ENCODE measurements at regions not wholly inside any gene's neighbourhood (a gene's known extent, or its start where the extent isn't known, plus 50 kb on each side); places are given as distances from the start of the nearest gene placed in this dataset.
A peak's percentile ranks its signal among the peaks of the same experiment; 100 is the strongest.
"Not testable (repeated sequence)": the region's sequence is repeated elsewhere in the genome, so short reads cannot be mapped to it uniquely, and the experiment has no call there.

- Histone ChIP-seq H2BK5ac (ENCODE audit: low read depth, low read length, poor library complexity) (no peak overlapping the region), H3K14ac (ENCODE audit: low read length) (no peak overlapping the region), H3K18ac (ENCODE audit: low read length) (no peak overlapping the region), H3K4me1 (ENCODE audit: control insufficient read depth in 1 of 2, insufficient read depth in 2 of 2, low read length in 2 of 2) (no peaks in the 10 kb centered on the region), H2BK12ac (ENCODE audit: low read length) (no peak overlapping the region), H3K27ac (ENCODE audit: low read depth, low read length) (no peak overlapping the region), H4K91ac (ENCODE audit: low read depth, low read length) (no peak overlapping the region), H3K4ac (ENCODE audit: low read depth, low read length) (no peak overlapping the region), H3K4me3 (ENCODE audit: low read depth, low read length) (no peak overlapping the region), H3K9ac (ENCODE audit: low read length) (no peak overlapping the region), H2BK120ac (ENCODE audit: insufficient read depth, low read length, poor library complexity) (no peak overlapping the region), H4K12ac (ENCODE audit: low read depth, low read length) (no peak overlapping the region), H2AK5ac (ENCODE audit: low read length) (no peak overlapping the region), H3K79me1 (ENCODE audit: low read length) (no peaks in the 10 kb centered on the region), H3K4me2 (ENCODE audit: low read length) (no peak overlapping the region), H3K79me2 (ENCODE audit: control insufficient read depth, insufficient read depth, low read length, poor library complexity) (no peaks in the 10 kb centered on the region), H3K23ac (ENCODE audit: low read length) (no peak overlapping the region), H3K36me3 (ENCODE audit: control insufficient read depth in 1 of 2, insufficient read depth in 2 of 2, low read length in 2 of 2) (no peaks in the 10 kb centered on the region), H3K9me3 (ENCODE audit: insufficient read depth, low read depth, low read length) (no peaks in the 10 kb centered on the region), H4K8ac (ENCODE audit: low read depth, low read length) (no peak overlapping the region), H3K27me3 (ENCODE audit: insufficient read depth, low read length) (no peaks in the 10 kb centered on the region), H2AFZ (ENCODE audit: insufficient read depth, low read length, poor library complexity) (no peak overlapping the region)
- DNase-seq, result no peak
These were observed 461.1 kb upstream of the TBL1XR1 start for GRCh38 chr3:177658354-177658753.

GRCh38 chr3:177664380-177665103 is 467.3 kb upstream of the TBL1XR1 start:
- H3K27me3 ChIP-seq (ENCODE audit: insufficient read depth, low read length); H3K4ac ChIP-seq (ENCODE audit: low read depth, low read length); H3K4me1 ChIP-seq (ENCODE audit: control insufficient read depth in 1 of 2, insufficient read depth in 2 of 2, low read length in 2 of 2); H2AK5ac ChIP-seq (ENCODE audit: low read length); H3K23ac ChIP-seq (ENCODE audit: low read length); H4K12ac ChIP-seq (ENCODE audit: low read depth, low read length); H4K91ac ChIP-seq (ENCODE audit: low read depth, low read length); DNase-seq; H3K4me3 ChIP-seq (ENCODE audit: low read depth, low read length); H3K27ac ChIP-seq (ENCODE audit: low read depth, low read length); H4K8ac ChIP-seq (ENCODE audit: low read depth, low read length); H2BK12ac ChIP-seq (ENCODE audit: low read length); H3K79me2 ChIP-seq (ENCODE audit: control insufficient read depth, insufficient read depth, low read length, poor library complexity); H3K79me1 ChIP-seq (ENCODE audit: low read length); H3K14ac ChIP-seq (ENCODE audit: low read length); H3K9me3 ChIP-seq (ENCODE audit: insufficient read depth, low read depth, low read length); H3K4me2 ChIP-seq (ENCODE audit: low read length); H3K18ac ChIP-seq (ENCODE audit: low read length); H3K9ac ChIP-seq (ENCODE audit: low read length); H2BK120ac ChIP-seq (ENCODE audit: insufficient read depth, low read length, poor library complexity); H2AFZ ChIP-seq (ENCODE audit: insufficient read depth, low read length, poor library complexity); H3K36me3 ChIP-seq (ENCODE audit: control insufficient read depth in 1 of 2, insufficient read depth in 2 of 2, low read length in 2 of 2); H2BK5ac ChIP-seq (ENCODE audit: low read depth, low read length, poor library complexity): not testable (repeated sequence)
- no CpG with 5 or more reads among the region's 17 CpGs for whole genome bisulfite sequencing (ENCODE audit: extremely low coverage, insufficient coverage, insufficient read length)

- no peaks in the 10 kb centered on the region for H3K79me1 ChIP-seq (ENCODE audit: low read length)
- H3K27ac ChIP-seq (ENCODE audit: low read depth, low read length), result no peak overlapping the region
- no peak overlapping the region for H3K4ac ChIP-seq (ENCODE audit: low read depth, low read length)
These were observed 468.0 kb upstream of the TBL1XR1 start for GRCh38 chr3:177665122-177665808.

GRCh38 chr3:177672252-177672911 is 475.1 kb upstream of the TBL1XR1 start:
- no peak overlapping the region for H3K4ac ChIP-seq (ENCODE audit: low read depth, low read length)
- no peaks in the 10 kb centered on the region for H3K9me3 ChIP-seq (ENCODE audit: insufficient read depth, low read depth, low read length)
- no peaks in the 10 kb centered on the region for H3K36me3 ChIP-seq (ENCODE audit: control insufficient read depth in 1 of 2, insufficient read depth in 2 of 2, low read length in 2 of 2)
- no peak overlapping the region for H2AFZ ChIP-seq (ENCODE audit: insufficient read depth, low read length, poor library complexity)
- H3K27ac ChIP-seq (ENCODE audit: low read depth, low read length), result no peak overlapping the region
- no peak overlapping the region for H2BK5ac ChIP-seq (ENCODE audit: low read depth, low read length, poor library complexity)
- H3K18ac ChIP-seq (ENCODE audit: low read length), result no peak overlapping the region
- no peak overlapping the region for H4K12ac ChIP-seq (ENCODE audit: low read depth, low read length)
- H2AK5ac ChIP-seq (ENCODE audit: low read length), result no peak overlapping the region
- H3K4me2 ChIP-seq (ENCODE audit: low read length), result no peak overlapping the region
- H3K9ac ChIP-seq (ENCODE audit: low read length), result no peak overlapping the region
- H4K91ac ChIP-seq (ENCODE audit: low read depth, low read length), result no peak overlapping the region
- no peak overlapping the region for H2BK120ac ChIP-seq (ENCODE audit: insufficient read depth, low read length, poor library complexity)
- H2BK12ac ChIP-seq (ENCODE audit: low read length), result no peak overlapping the region
- H3K27me3 ChIP-seq (ENCODE audit: insufficient read depth, low read length), result no peaks in the 10 kb centered on the region
- no peak overlapping the region for H3K4me3 ChIP-seq (ENCODE audit: low read depth, low read length)
- H4K8ac ChIP-seq (ENCODE audit: low read depth, low read length), result no peak overlapping the region
- no CpG with 5 or more reads among the region's 10 CpGs for WGBS (ENCODE audit: extremely low coverage, insufficient coverage, insufficient read length)
- no peak overlapping the region for H3K14ac ChIP-seq (ENCODE audit: low read length)
- H3K4me1 ChIP-seq (ENCODE audit: control insufficient read depth in 1 of 2, insufficient read depth in 2 of 2, low read length in 2 of 2), result peaks cover 0 to 5% of the 10 kb centered on the region in 2 experiments
- H3K79me1 ChIP-seq (ENCODE audit: low read length), result peaks cover 1% of the 10 kb centered on the region
- no peak overlapping the region for H3K23ac ChIP-seq (ENCODE audit: low read length)
- no peaks in the 10 kb centered on the region for H3K79me2 ChIP-seq (ENCODE audit: control insufficient read depth, insufficient read depth, low read length, poor library complexity)
- DNase-seq, result peak in 1 of 2 donors; percentile 6

More at GRCh38 chr3:177665122-177665808, 468.0 kb upstream of the TBL1XR1 start:
- Histone ChIP-seq H2BK12ac (ENCODE audit: low read length) (no peak overlapping the region), H4K12ac (ENCODE audit: low read depth, low read length) (no peak overlapping the region), H3K79me2 (ENCODE audit: control insufficient read depth, insufficient read depth, low read length, poor library complexity) (no peaks in the 10 kb centered on the region), H3K27me3 (ENCODE audit: insufficient read depth, low read length) (no peaks in the 10 kb centered on the region), H4K8ac (ENCODE audit: low read depth, low read length) (no peak overlapping the region), H3K18ac (ENCODE audit: low read length) (no peak overlapping the region), H3K4me2 (ENCODE audit: low read length) (no peak overlapping the region), H2AFZ (ENCODE audit: insufficient read depth, low read length, poor library complexity) (no peak overlapping the region), H3K4me3 (ENCODE audit: low read depth, low read length) (no peak overlapping the region), H3K23ac (ENCODE audit: low read length) (no peak overlapping the region), H2BK5ac (ENCODE audit: low read depth, low read length, poor library complexity) (no peak overlapping the region), H3K4me1 (ENCODE audit: control insufficient read depth in 1 of 2, insufficient read depth in 2 of 2, low read length in 2 of 2) (no peaks in the 10 kb centered on the region), H3K36me3 (ENCODE audit: control insufficient read depth in 1 of 2, insufficient read depth in 2 of 2, low read length in 2 of 2) (no peaks in the 10 kb centered on the region), H2AK5ac (ENCODE audit: low read length) (no peak overlapping the region), H3K9me3 (ENCODE audit: insufficient read depth, low read depth, low read length) (peaks cover 4% of the 10 kb centered on the region), H2BK120ac (ENCODE audit: insufficient read depth, low read length, poor library complexity) (no peak overlapping the region), H3K14ac (ENCODE audit: low read length) (no peak overlapping the region), H3K9ac (ENCODE audit: low read length) (no peak overlapping the region), H4K91ac (ENCODE audit: low read depth, low read length) (no peak overlapping the region)
- no CpG with 5 or more reads among the region's 9 CpGs for WGBS (ENCODE audit: extremely low coverage, insufficient coverage, insufficient read length)
- DNase-seq, result no peak

Data from trophoblast cell (in vitro differentiated cells and primary cell).